LoVo (cell line): ENCODE measurements at regions not wholly inside any gene's neighbourhood (a gene's known extent, or its start where the extent isn't known, plus 50 kb on each side); places are given as distances from the start of the nearest gene placed in this dataset.

ENCODE experiments used
- DNase-seq: peaks from one replicate; pipeline ENCODE4 v3.0.0-alpha.2; 2016; ENCODE audit warnings: low spot score

GRCh38 chr4:35548921-35549320 is 695.4 kb downstream of the ARAP2 start:
- DNase-seq = no peak

GRCh38 chr4:35556387-35556786 is 687.9 kb downstream of the ARAP2 start:
- DNase-seq = no peak

- no peak for DNase-seq
These were observed 684.6 kb downstream of the ARAP2 start for GRCh38 chr4:35559559-35560365.

- DNase-seq = no peak
These were observed 681.5 kb downstream of the ARAP2 start for GRCh38 chr4:35562861-35563260.

GRCh38 chr4:35565640-35566039 is 678.7 kb downstream of the ARAP2 start:
- no peak for DNase-seq

GRCh38 chr4:35591035-35591434 is 653.3 kb downstream of the ARAP2 start:
- DNase-seq = no peak

GRCh38 chr4:35604252-35604651 is 640.1 kb downstream of the ARAP2 start:
- no peak for DNase-seq

GRCh38 chr4:35604724-35605123 is 639.6 kb downstream of the ARAP2 start:
- no peak for DNase-seq

- no peak for DNase-seq
These were observed 636.1 kb downstream of the ARAP2 start for GRCh38 chr4:35608205-35608604.

GRCh38 chr4:35614120-35614519 is 630.2 kb downstream of the ARAP2 start:
- no peak for DNase-seq

GRCh38 chr4:35639929-35640328 is 604.4 kb downstream of the ARAP2 start:
- no peak for DNase-seq

- DNase-seq = no peak
These were observed 600.7 kb downstream of the ARAP2 start for GRCh38 chr4:35643661-35644060.

GRCh38 chr4:35644591-35644990 is 599.7 kb downstream of the ARAP2 start:
- no peak for DNase-seq

- no peak for DNase-seq
These were observed 595.3 kb downstream of the ARAP2 start for GRCh38 chr4:35649011-35649410.

GRCh38 chr4:35649778-35650177 is 594.5 kb downstream of the ARAP2 start:
- DNase-seq = no peak

- no peak for DNase-seq
These were observed 592.1 kb downstream of the ARAP2 start for GRCh38 chr4:35652197-35652596.

- DNase-seq = no peak
These were observed 590.9 kb downstream of the ARAP2 start for GRCh38 chr4:35653451-35653850.

- DNase-seq = no peak
These were observed 571.2 kb downstream of the ARAP2 start for GRCh38 chr4:35673137-35673536.

- DNase-seq = no peak
These were observed 559.6 kb downstream of the ARAP2 start for GRCh38 chr4:35684755-35685154.

- DNase-seq = no peak
These were observed 554.4 kb downstream of the ARAP2 start for GRCh38 chr4:35689870-35690269.

- no peak for DNase-seq
These were observed 554.0 kb downstream of the ARAP2 start for GRCh38 chr4:35690271-35690670.

GRCh38 chr4:35695003-35695402 is 549.3 kb downstream of the ARAP2 start:
- no peak for DNase-seq

- DNase-seq = no peak
These were observed 548.9 kb downstream of the ARAP2 start for GRCh38 chr4:35695421-35695820.

- DNase-seq = no peak
These were observed 547.0 kb downstream of the ARAP2 start for GRCh38 chr4:35697210-35697736.
